ENCODE measurements at regions not wholly inside any gene's neighbourhood (a gene's known extent, or its start where the extent isn't known, plus 50 kb on each side); places are given as distances from the start of the nearest gene placed in this dataset.

DNA sequence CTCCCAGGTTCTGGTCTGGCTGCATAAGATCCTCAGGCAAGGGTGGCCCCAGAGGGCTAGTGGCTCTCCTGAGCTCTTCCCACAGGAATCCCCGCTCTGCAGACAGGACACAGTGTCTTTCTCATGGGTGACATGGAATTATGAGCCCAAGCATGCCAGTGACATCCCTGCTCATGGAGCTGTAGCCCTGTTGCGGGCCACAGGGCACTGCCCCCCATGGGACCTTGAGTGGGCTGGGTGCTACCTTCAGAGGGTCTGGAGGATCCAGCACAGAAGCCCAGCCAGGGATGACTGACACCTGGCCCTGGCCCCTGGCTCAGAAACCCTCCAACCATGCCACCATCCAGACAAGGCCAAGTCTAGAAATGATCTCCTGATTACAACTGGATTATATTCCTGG, 657.5 kb upstream of the DEFB115 start:
- Histone ChIP-seq H3K9me3 (ENCODE audit: low read length) (peaks cover 6% of the 10 kb centered on the region; the same call in 1 of the 2 replicates), H3K4me2 (ENCODE audit: low read depth, low read length, poor library complexity, severe bottlenecking) (no peak overlapping the region)

DNA sequence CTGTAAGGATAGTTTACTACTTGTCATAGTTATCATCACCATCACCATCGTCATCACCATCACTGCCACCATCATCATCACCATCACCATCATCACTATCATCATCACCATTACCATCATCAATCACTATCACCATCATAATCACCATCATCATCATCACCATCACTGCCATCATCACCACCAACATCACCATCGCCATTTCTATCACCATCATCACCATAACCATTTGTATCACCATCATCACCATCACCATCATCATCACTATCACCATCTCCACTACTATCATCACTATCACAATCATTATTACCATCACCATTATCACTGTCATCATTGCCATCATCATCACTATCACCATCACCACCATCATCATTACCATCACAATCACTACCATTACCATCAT, 655.5 kb upstream of the DEFB115 start:
- Histone ChIP-seq H3K9me3 (ENCODE audit: low read length) (peaks cover 13% of the 10 kb centered on the region), H3K4me1 (ENCODE audit: low read length) (no peaks in the 10 kb centered on the region), H3K4me2 (ENCODE audit: low read depth, low read length, poor library complexity, severe bottlenecking) (no peak overlapping the region), H2AFZ (ENCODE audit: low read length) (no peak overlapping the region), H3K27me3 (ENCODE audit: low read length) (no peaks in the 10 kb centered on the region), H3K4me3 (ENCODE audit: low read length) (no peak overlapping the region), H3K9ac (ENCODE audit: low read length) (no peak overlapping the region), H4K20me1 (ENCODE audit: insufficient read depth, low read depth, low read length) (no peaks in the 10 kb centered on the region), H3K36me3 (ENCODE audit: insufficient read depth, low read length) (no peaks in the 10 kb centered on the region), H3K9me2 (replicated peaks; ENCODE audit: insufficient read depth, low read length) (no peaks in the 10 kb centered on the region), H3K79me2 (ENCODE audit: low read length) (no peaks in the 10 kb centered on the region), H3K27ac (ENCODE audit: low read length) (no peak overlapping the region)
- DNase-seq: no peak

More for the DNA sequence above, 657.5 kb upstream of the DEFB115 start:
- Histone ChIP-seq H4K20me1 (ENCODE audit: insufficient read depth, low read depth, low read length) (no peaks in the 10 kb centered on the region), H3K4me3 (ENCODE audit: low read length) (no peak overlapping the region), H3K36me3 (ENCODE audit: insufficient read depth, low read length) (no peaks in the 10 kb centered on the region), H3K27me3 (ENCODE audit: low read length) (no peaks in the 10 kb centered on the region), H3K9me2 (replicated peaks; ENCODE audit: insufficient read depth, low read length) (no peaks in the 10 kb centered on the region), H3K9ac (ENCODE audit: low read length) (no peak overlapping the region), H3K27ac (ENCODE audit: low read length) (no peak overlapping the region), H3K4me1 (ENCODE audit: low read length) (no peaks in the 10 kb centered on the region), H3K79me2 (ENCODE audit: low read length) (no peaks in the 10 kb centered on the region), H2AFZ (ENCODE audit: low read length) (no peak overlapping the region)
- no peak for DNase-seq

DNA sequence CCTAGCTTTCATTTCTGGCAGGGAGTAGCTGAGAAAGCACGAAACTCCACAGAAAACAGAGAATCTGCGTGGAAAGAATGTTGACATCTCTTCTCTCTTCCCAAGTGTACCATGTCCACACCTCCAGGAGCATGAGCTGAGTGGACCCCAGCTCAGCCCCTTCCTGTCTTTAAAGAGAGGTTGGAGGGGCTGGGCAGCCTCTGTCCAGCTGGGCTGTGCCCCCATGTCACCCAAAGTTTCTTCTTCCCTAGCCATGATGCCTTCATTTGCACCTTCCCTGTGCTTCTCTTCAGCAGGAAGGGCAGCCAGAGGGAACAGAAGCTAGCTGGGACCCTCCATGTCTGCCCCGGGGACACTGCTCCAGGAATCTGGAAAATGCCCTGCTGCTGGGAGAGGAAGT, 655.0 kb upstream of the DEFB115 start:
- H3K27ac ChIP-seq (ENCODE audit: low read length): no peak overlapping the region
- no peaks in the 10 kb centered on the region for H3K4me1 ChIP-seq (ENCODE audit: low read length)
- H3K79me2 ChIP-seq (ENCODE audit: low read length): no peaks in the 10 kb centered on the region
- H3K9ac ChIP-seq (ENCODE audit: low read length): no peak overlapping the region
- H3K4me3 ChIP-seq (ENCODE audit: low read length): no peak overlapping the region
- no peaks in the 10 kb centered on the region for H3K36me3 ChIP-seq (ENCODE audit: insufficient read depth, low read length)
- H4K20me1 ChIP-seq (ENCODE audit: insufficient read depth, low read depth, low read length): no peaks in the 10 kb centered on the region
- peaks cover 17% of the 10 kb centered on the region for H3K9me3 ChIP-seq (ENCODE audit: low read length)
- no peak overlapping the region for H2AFZ ChIP-seq (ENCODE audit: low read length)
- no peaks in the 10 kb centered on the region for H3K9me2 ChIP-seq (replicated peaks; ENCODE audit: insufficient read depth, low read length)
- H3K27me3 ChIP-seq (ENCODE audit: low read length): no peaks in the 10 kb centered on the region
- no peak for DNase-seq
- H3K4me2 ChIP-seq (ENCODE audit: low read depth, low read length, poor library complexity, severe bottlenecking): no peak overlapping the region

DNA sequence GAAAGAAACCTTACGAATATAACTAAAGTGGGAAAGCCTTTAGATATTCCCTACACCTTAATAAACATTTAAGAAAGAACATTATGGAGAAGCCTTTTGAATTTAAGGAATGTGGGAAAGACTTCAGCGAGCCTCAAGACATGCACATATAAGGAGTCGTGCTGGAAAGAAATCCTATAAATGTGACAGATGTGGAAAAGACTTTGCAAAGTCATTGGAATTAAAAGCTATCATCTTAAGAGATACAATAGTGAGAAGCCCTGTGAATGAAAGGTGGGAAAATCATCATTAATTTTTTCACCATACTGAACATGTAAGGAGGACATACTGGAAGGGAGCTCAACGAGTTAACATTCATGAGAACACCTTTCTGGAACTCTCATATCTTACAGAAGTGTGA, 650.5 kb upstream of the DEFB115 start:
- no peaks in the 10 kb centered on the region for H3K9me2 ChIP-seq (replicated peaks; ENCODE audit: insufficient read depth, low read length)
- H3K9me3 ChIP-seq (ENCODE audit: low read length): peaks cover 22% of the 10 kb centered on the region
- no peak overlapping the region for H3K4me2 ChIP-seq (ENCODE audit: low read depth, low read length, poor library complexity, severe bottlenecking)
- H3K4me1 ChIP-seq (ENCODE audit: low read length): no peaks in the 10 kb centered on the region
- H4K20me1 ChIP-seq (ENCODE audit: insufficient read depth, low read depth, low read length): no peaks in the 10 kb centered on the region
- H3K4me3 ChIP-seq (ENCODE audit: low read length): no peak overlapping the region
- no peak overlapping the region for H3K9ac ChIP-seq (ENCODE audit: low read length)
- H2AFZ ChIP-seq (ENCODE audit: low read length): no peak overlapping the region
- H3K79me2 ChIP-seq (ENCODE audit: low read length): no peaks in the 10 kb centered on the region
- H3K27ac ChIP-seq (ENCODE audit: low read length): no peak overlapping the region
- H3K36me3 ChIP-seq (ENCODE audit: insufficient read depth, low read length): no peaks in the 10 kb centered on the region
- H3K27me3 ChIP-seq (ENCODE audit: low read length): no peaks in the 10 kb centered on the region
- no peak for DNase-seq

DNA sequence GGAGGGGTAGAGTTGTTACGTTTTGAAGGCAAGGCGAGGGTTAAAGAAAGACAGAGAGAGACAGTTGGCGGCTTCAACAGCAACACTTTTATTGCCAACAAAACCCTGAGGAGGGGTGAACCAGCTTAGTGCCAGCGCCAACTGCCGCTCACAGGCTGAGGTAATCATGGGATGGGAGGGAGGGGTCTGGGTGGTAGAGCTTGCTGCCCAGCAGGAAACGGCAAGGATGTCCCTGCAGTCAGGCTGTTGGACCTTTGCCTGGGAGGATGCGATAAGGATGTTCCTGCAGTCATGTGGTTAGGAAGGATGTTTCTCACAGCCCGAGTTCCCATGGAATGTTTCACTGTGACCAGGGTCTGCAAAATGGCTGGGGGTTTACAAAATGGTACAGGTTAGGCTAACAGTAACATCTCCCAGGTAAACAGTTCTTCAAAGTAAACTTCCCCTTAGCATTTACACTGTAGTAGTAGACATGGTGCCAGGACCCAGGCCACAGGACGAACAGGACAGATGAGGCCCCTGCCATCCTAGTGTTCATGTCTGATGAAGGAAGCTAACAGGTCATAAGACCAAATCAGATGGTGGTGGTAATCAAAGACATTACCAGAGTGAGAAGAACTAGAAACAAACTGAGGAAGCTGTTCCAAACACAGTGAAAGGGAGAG, 647.3 kb upstream of the DEFB115 start:
- peaks cover 26% of the 10 kb centered on the region for H3K9me3 ChIP-seq (ENCODE audit: low read length)
- no peak overlapping the region for H3K4me2 ChIP-seq (ENCODE audit: low read depth, low read length, poor library complexity, severe bottlenecking)
- H3K27me3 ChIP-seq (ENCODE audit: low read length): no peaks in the 10 kb centered on the region
- H3K9me2 ChIP-seq (replicated peaks; ENCODE audit: insufficient read depth, low read length): no peaks in the 10 kb centered on the region
- H4K20me1 ChIP-seq (ENCODE audit: insufficient read depth, low read depth, low read length): no peaks in the 10 kb centered on the region
- no peak for DNase-seq
- H3K36me3 ChIP-seq (ENCODE audit: insufficient read depth, low read length): no peaks in the 10 kb centered on the region
- H3K4me1 ChIP-seq (ENCODE audit: low read length): no peaks in the 10 kb centered on the region
- no peak overlapping the region for H2AFZ ChIP-seq (ENCODE audit: low read length)
- H3K4me3 ChIP-seq (ENCODE audit: low read length): no peak overlapping the region
- H3K27ac ChIP-seq (ENCODE audit: low read length): no peak overlapping the region
- H3K79me2 ChIP-seq (ENCODE audit: low read length): no peaks in the 10 kb centered on the region
- no peak overlapping the region for H3K9ac ChIP-seq (ENCODE audit: low read length)

DNA sequence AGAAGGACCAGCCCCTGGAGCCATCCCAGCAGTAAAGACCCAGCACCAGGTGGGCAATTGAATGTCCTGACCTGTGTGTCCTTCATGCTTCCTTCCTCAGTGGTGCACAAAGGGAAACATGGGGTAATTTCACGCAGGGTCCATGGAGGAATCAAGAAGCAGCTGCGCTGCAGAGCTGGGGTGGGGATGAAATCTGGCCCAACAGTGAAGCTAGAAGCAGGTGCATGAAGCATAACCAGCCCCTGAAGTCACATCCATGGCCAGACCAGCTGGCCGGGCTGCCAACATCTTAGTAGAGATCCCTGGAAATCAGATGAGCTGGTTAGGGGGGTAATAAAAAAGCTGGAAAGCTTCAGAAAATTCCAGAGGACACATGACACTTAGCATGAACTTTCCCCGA, 646.7 kb upstream of the DEFB115 start:
- Histone ChIP-seq H3K79me2 (ENCODE audit: low read length) (no peaks in the 10 kb centered on the region), H2AFZ (ENCODE audit: low read length) (no peak overlapping the region), H3K4me3 (ENCODE audit: low read length) (no peak overlapping the region), H3K27me3 (ENCODE audit: low read length) (no peaks in the 10 kb centered on the region), H3K9ac (ENCODE audit: low read length) (no peak overlapping the region), H3K4me1 (ENCODE audit: low read length) (no peaks in the 10 kb centered on the region), H3K36me3 (ENCODE audit: insufficient read depth, low read length) (no peaks in the 10 kb centered on the region), H3K4me2 (ENCODE audit: low read depth, low read length, poor library complexity, severe bottlenecking) (no peak overlapping the region), H3K9me3 (ENCODE audit: low read length) (peaks cover 25% of the 10 kb centered on the region), H3K9me2 (replicated peaks; ENCODE audit: insufficient read depth, low read length) (no peaks in the 10 kb centered on the region), H3K27ac (ENCODE audit: low read length) (no peak overlapping the region), H4K20me1 (ENCODE audit: insufficient read depth, low read depth, low read length) (no peaks in the 10 kb centered on the region)
- DNase-seq: no peak

DNA sequence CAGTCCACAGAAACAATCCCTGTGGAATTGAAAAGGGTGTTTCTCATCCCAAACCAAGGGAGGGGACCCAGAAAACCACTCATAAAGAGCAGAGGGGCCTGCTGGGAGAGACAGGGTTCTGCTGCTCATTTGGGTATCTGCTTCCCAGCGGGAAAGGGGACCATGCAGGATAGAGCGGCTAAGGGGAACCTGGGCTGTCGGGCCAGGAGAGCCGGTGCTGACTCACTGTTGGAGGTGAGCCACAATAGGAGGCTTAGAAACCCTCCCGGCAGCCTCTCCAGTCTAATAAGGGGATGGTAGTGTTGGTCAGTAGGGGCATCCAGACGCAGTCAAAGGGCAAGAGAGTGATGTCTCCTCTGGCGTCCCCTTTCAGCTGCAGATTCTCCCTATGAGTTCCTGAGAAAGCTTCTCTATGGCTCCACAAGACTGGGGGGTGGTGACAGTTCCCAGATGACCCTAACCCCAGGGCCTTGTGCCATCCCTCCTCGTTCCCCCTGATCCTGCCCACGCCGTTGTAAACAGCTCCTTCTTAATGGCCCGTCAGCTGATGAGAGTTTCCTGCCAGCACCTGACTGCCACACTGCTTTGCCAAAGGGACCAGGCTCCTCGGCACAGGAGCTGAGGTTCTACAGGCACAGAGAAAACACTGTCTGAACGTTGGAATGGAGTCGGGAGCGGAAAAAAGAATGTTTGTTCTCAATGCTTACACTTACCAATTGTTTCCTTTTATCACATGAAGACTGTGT, 646.1 kb upstream of the DEFB115 start:
- Histone ChIP-seq H3K9ac (ENCODE audit: low read length) (no peak overlapping the region), H3K36me3 (ENCODE audit: insufficient read depth, low read length) (no peaks in the 10 kb centered on the region), H4K20me1 (ENCODE audit: insufficient read depth, low read depth, low read length) (no peaks in the 10 kb centered on the region), H2AFZ (ENCODE audit: low read length) (no peak overlapping the region), H3K4me2 (ENCODE audit: low read depth, low read length, poor library complexity, severe bottlenecking) (no peak overlapping the region), H3K9me2 (replicated peaks; ENCODE audit: insufficient read depth, low read length) (no peaks in the 10 kb centered on the region), H3K4me3 (ENCODE audit: low read length) (no peak overlapping the region), H3K9me3 (ENCODE audit: low read length) (peaks cover 27% of the 10 kb centered on the region), H3K27me3 (ENCODE audit: low read length) (no peaks in the 10 kb centered on the region), H3K4me1 (ENCODE audit: low read length) (no peaks in the 10 kb centered on the region), H3K79me2 (ENCODE audit: low read length) (no peaks in the 10 kb centered on the region), H3K27ac (ENCODE audit: low read length) (no peak overlapping the region)
- DNase-seq: no peak

DNA sequence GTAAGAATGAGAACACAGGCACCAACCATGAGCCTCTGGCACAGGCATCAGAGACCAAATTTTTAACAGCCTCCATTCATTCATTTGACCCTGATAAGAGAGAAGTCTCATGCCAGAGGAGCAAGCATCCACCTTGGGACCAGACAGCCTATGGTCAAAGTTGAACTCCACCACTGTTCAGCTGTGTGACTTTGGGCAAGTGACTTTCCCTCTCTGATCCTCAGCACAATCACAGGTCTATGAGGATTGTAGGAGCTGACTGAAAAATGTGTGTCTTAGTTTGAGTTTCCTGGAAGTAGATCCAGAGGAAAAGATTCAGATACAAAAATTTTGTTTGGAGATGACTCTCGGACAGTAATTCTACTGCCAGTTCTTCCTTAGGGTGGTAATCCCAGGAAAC, 645.1 kb upstream of the DEFB115 start:
- Histone ChIP-seq H2AFZ (ENCODE audit: low read length) (no peak overlapping the region), H3K9me3 (ENCODE audit: low read length) (peaks cover 20% of the 10 kb centered on the region)

More for the DNA sequence above, 645.1 kb upstream of the DEFB115 start:
- H3K4me2 ChIP-seq (ENCODE audit: low read depth, low read length, poor library complexity, severe bottlenecking): no peak overlapping the region
- no peak overlapping the region for H3K27ac ChIP-seq (ENCODE audit: low read length)
- H4K20me1 ChIP-seq (ENCODE audit: insufficient read depth, low read depth, low read length): no peaks in the 10 kb centered on the region
- H3K9ac ChIP-seq (ENCODE audit: low read length): no peak overlapping the region
- no peaks in the 10 kb centered on the region for H3K9me2 ChIP-seq (replicated peaks; ENCODE audit: insufficient read depth, low read length)
- H3K36me3 ChIP-seq (ENCODE audit: insufficient read depth, low read length): no peaks in the 10 kb centered on the region
- H3K79me2 ChIP-seq (ENCODE audit: low read length): no peaks in the 10 kb centered on the region
- DNase-seq: no peak
- H3K4me3 ChIP-seq (ENCODE audit: low read length): no peak overlapping the region
- H3K4me1 ChIP-seq (ENCODE audit: low read length): no peaks in the 10 kb centered on the region
- no peaks in the 10 kb centered on the region for H3K27me3 ChIP-seq (ENCODE audit: low read length)
